ENCODE measurements at regions not wholly inside any gene's neighbourhood (a gene's known extent, or its start where the extent isn't known, plus 50 kb on each side); places are given as distances from the start of the nearest gene placed in this dataset.
A peak's percentile ranks its signal among the peaks of the same experiment; 100 is the strongest.

- DNase-seq: no peak
- H3K27ac ChIP-seq: no peak overlapping the region
- TF ChIP-seq POLR2A (IDR thresholded peaks at IDR 0.05): no peak
- TF ChIP-seq, protein P1, sequence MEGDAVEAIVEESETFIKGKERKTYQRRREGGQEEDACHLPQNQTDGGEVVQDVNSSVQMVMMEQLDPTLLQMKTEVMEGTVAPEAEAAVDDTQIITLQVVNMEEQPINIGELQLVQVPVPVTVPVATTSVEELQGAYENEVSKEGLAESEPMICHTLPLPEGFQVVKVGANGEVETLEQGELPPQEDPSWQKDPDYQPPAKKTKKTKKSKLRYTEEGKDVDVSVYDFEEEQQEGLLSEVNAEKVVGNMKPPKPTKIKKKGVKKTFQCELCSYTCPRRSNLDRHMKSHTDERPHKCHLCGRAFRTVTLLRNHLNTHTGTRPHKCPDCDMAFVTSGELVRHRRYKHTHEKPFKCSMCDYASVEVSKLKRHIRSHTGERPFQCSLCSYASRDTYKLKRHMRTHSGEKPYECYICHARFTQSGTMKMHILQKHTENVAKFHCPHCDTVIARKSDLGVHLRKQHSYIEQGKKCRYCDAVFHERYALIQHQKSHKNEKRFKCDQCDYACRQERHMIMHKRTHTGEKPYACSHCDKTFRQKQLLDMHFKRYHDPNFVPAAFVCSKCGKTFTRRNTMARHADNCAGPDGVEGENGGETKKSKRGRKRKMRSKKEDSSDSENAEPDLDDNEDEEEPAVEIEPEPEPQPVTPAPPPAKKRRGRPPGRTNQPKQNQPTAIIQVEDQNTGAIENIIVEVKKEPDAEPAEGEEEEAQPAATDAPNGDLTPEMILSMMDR (IDR thresholded peaks at IDR 0.05): no peak
- H3K36me3 ChIP-seq: no peaks in the 10 kb centered on the region
- no peak overlapping the region for H3K4me3 ChIP-seq
- H3K4me1 ChIP-seq: no peaks in the 10 kb centered on the region
- H3K9me3 ChIP-seq: no peaks in the 10 kb centered on the region
- no peaks in the 10 kb centered on the region for H3K27me3 ChIP-seq
Measured at GRCh38 chr2:94939349-94939748, 68.1 kb downstream of the TEKT4 start.

- Histone ChIP-seq H3K27ac (no peak overlapping the region), H3K9me3 (no peaks in the 10 kb centered on the region), H3K4me1 (no peaks in the 10 kb centered on the region), H3K4me3 (no peak overlapping the region), H3K27me3 (no peaks in the 10 kb centered on the region), H3K36me3 (no peaks in the 10 kb centered on the region)
- DNase-seq: no peak
- no peak for TF ChIP-seq POLR2A (IDR thresholded peaks at IDR 0.05)
- TF ChIP-seq, protein P1 (IDR thresholded peaks at IDR 0.05): no peak
Measured at GRCh38 chr2:94947097-94948016, 76.1 kb downstream of the TEKT4 start.

GRCh38 chr2:94955702-94956101 is 69.8 kb upstream of the MAL start:
- Histone ChIP-seq H3K36me3 (no peaks in the 10 kb centered on the region), H3K27me3 (no peaks in the 10 kb centered on the region), H3K27ac (no peak overlapping the region), H3K4me3 (no peak overlapping the region), H3K9me3 (no peaks in the 10 kb centered on the region), H3K4me1 (no peaks in the 10 kb centered on the region)
- DNase-seq: no peak
- TF ChIP-seq POLR2A (IDR thresholded peaks at IDR 0.05): no peak

- Histone ChIP-seq H3K9me3 (no peaks in the 10 kb centered on the region), H3K27me3 (no peaks in the 10 kb centered on the region), H3K36me3 (no peaks in the 10 kb centered on the region), H3K4me3 (no peak overlapping the region), H3K27ac (no peak overlapping the region), H3K4me1 (no peaks in the 10 kb centered on the region)
- no peak for TF ChIP-seq POLR2A (IDR thresholded peaks at IDR 0.05)
- TF ChIP-seq, protein P1 (IDR thresholded peaks at IDR 0.05): peak in 5 of 6 experiments; percentile 40 to 70 (median 54)
- DNase-seq: peak in 1 of 3 donors; percentile 70
Measured at GRCh38 chr2:94956797-94957391, 68.6 kb upstream of the MAL start.

GRCh38 chr2:94958245-94958644 is 67.3 kb upstream of the MAL start:
- H3K27ac ChIP-seq: no peak overlapping the region
- no peaks in the 10 kb centered on the region for H3K9me3 ChIP-seq
- TF ChIP-seq, protein P1 (IDR thresholded peaks at IDR 0.05): no peak
- TF ChIP-seq POLR2A (IDR thresholded peaks at IDR 0.05): no peak
- no peaks in the 10 kb centered on the region for H3K36me3 ChIP-seq
- no peaks in the 10 kb centered on the region for H3K27me3 ChIP-seq
- H3K4me1 ChIP-seq: no peaks in the 10 kb centered on the region
- no peak for DNase-seq
- H3K4me3 ChIP-seq: no peak overlapping the region

DNA sequence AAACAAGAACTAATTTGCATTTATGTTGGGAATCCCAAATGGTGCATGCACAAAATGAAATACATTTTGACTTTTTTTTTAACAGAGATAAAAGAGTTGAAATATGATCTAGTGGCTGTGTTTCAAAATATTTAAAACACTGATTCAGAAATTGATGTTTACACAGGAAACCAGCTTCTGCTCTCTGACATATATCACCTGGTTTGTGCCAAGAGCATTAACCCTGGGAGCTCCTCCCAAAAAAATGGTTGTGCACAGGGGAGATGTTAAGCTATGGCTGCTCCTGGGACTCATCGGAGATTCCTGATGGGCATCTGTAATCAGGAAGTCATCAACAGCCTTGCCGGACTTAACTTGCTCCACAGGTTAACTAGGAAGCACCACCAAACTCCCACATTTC is 65.2 kb upstream of the MAL start:
- no peak overlapping the region for H3K4me3 ChIP-seq
- no peaks in the 10 kb centered on the region for H3K36me3 ChIP-seq
- H3K9me3 ChIP-seq: no peaks in the 10 kb centered on the region
- H3K27me3 ChIP-seq: no peaks in the 10 kb centered on the region
- H3K4me1 ChIP-seq: no peaks in the 10 kb centered on the region
- no peak for DNase-seq
- TF ChIP-seq, protein P1 (IDR thresholded peaks at IDR 0.05): no peak
- TF ChIP-seq POLR2A (IDR thresholded peaks at IDR 0.05): no peak
- no peak overlapping the region for H3K27ac ChIP-seq
